ENCODE measurements at regions not wholly inside any gene's neighbourhood (a gene's known extent, or its start where the extent isn't known, plus 50 kb on each side); places are given as distances from the start of the nearest gene placed in this dataset.
A peak's percentile ranks its signal among the peaks of the same experiment; 100 is the strongest.

DNA sequence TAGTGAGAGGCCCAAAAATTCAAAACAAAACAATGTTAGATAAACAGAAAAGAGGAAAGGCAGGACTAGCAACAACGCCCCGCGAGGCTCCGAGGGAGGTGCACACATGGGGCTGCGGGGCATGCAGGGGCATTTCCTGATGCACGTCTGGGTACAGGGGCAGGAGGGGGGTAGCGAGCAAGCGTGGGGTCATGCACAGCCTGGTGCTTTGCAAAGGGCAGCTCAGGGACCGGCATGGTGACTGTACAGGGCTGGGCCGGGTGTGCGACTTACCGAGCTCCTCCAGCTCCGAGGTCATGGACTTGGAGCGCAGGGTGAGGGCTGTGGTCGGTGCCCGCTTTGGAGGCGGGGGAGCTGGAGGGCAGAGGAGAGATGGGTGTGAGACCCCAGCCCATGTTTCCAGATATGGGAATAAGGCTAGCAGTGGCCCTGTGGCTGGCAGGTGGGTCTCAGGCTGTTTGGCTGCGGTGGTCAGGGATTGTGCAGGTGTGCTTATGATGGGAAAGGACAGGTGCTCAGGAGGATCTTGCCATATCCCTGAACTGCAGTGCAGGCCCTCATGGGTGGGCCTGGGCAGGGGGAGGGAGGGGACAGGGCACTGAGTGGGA, 103.7 kb downstream of the CTTN start:
- Histone ChIP-seq H3K9ac (ENCODE audit: insufficient read depth, low read depth, low read length) (no peak overlapping the region), H3K27ac (ENCODE audit: extremely low read length, insufficient read depth, low read length) (no peak overlapping the region), H3K4me2 (ENCODE audit: low read depth, low read length) (no peak overlapping the region), H3K9me3 (ENCODE audit: low read length) (no peaks in the 10 kb centered on the region), H2AFZ (ENCODE audit: low read length) (no peak overlapping the region), H3K27me3 (ENCODE audit: control insufficient read depth in 1 of 2, insufficient read depth in 2 of 2, low read length in 2 of 2) (no peaks in the 10 kb centered on the region), H3K36me3 (replicated peaks in 1 of 2; ENCODE audit: control insufficient read depth in 1 of 2, insufficient read depth in 2 of 2, low read length in 2 of 2) (peaks cover 6 to 35% of the 10 kb centered on the region in 2 experiments; a peak in 4 of 5 replicates), H3K4me1 (ENCODE audit: insufficient read depth, low read length) (no peaks in the 10 kb centered on the region), H3K4me3 (replicated peaks in 1 of 3; ENCODE audit: insufficient read depth in 1 of 3, low read depth in 2 of 3, low read length in 3 of 3) (no peak overlapping the region), H3K79me2 (ENCODE audit: insufficient read depth, low read length) (no peaks in the 10 kb centered on the region), H4K20me1 (ENCODE audit: insufficient read depth, low read length) (no peaks in the 10 kb centered on the region)
- ChIA-PET POLR2A (no interaction called here), CTCF (ENCODE audit: low intra/inter-chr PET ratio, low total read pairs) (no interaction called here)
- WGBS (ENCODE audit: low lambda C conversion rate): 97% methylated on average over 18 of the region's 18 CpGs
- FAIRE-seq: no peak
- no TSS peak for BruUV-seq (replicated peaks)
- DNase-seq (ENCODE audit: low spot score): no peak
- TF ChIP-seq POGZ (CRISPR knock-in tag; IDR thresholded peaks at IDR 0.05): no peak
- TF ChIP-seq AGO2 (optimal IDR thresholded peaks at IDR 0.05; ENCODE audit: low read depth, low read length): peak; percentile 28
- no peak for TF ChIP-seq ZNF44 (CRISPR knock-in tag; IDR thresholded peaks at IDR 0.05)
- TF ChIP-seq MED13 (CRISPR knock-in tag; IDR thresholded peaks at IDR 0.05): no peak
- TF ChIP-seq SOX5 (CRISPR knock-in tag; IDR thresholded peaks at IDR 0.05; ENCODE audit: borderline replicate concordance): no peak
- in situ Hi-C loops (cut with HindIII; ENCODE audit: extremely low pct_ligation_motif_present, low pct_unique_long_range_greater_than_20kb) (no loop called here), intact Hi-C loops (cut with micrococcal nuclease; ENCODE audit: unreplicated experiment) (no loop called here)
- ATAC-seq: no peak

DNA sequence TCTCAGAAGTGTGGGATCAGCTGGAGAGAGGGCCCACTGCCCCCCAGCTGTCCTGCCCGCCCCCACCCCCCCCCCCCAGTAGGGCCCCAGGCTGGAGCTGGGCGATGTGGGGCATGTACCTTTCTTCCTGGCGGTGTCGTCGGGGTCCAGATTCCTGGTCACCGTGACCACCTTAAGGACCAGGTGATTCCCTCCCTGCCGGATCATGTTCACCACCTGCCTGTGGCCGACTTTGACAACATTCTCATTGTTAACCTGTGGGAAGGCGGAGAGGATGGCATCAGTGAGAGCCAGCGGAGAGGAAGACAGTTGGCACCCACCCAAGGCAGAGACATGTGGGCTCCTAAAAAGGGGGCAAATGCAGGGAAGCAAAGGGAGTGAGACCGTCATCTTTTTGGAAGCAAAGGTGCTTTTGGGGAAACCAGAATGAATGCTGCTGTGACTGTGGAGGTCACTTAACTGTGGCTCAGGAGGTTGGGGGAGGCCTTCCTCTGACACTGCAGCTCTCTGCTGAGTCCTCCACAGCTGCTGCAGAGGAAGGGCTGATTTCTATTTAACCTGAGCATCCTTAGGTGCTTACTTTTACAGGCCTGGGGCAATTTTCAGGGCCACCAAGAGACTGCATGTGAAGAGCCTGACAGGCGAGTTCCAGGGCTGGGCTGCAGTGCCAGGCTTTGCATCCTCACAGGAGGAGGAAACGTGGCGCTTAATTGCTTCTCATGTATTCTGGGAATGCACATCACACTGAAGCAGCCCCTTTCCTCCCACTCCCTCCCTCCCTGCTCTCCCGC, 104.5 kb downstream of the CTTN start:
- H2AFZ ChIP-seq (ENCODE audit: low read length): no peak overlapping the region
- no peak for FAIRE-seq
- no peak for DNase-seq (ENCODE audit: low spot score)
- 0 out of 2 replicates have a peak, but pooled peaks cover 2% of the 10 kb centered on the region for H4K20me1 ChIP-seq (ENCODE audit: insufficient read depth, low read length)
- 94% methylated on average over 14 of the region's 15 CpGs for WGBS (ENCODE audit: low lambda C conversion rate)
- ATAC-seq: no peak
- no TSS peak for BruUV-seq (replicated peaks)
- no peak overlapping the region for H3K9ac ChIP-seq (ENCODE audit: insufficient read depth, low read depth, low read length)
- ChIA-PET POLR2A (no interaction called here), CTCF (ENCODE audit: low intra/inter-chr PET ratio, low total read pairs) (no interaction called here)
- H3K79me2 ChIP-seq (ENCODE audit: insufficient read depth, low read length): no peaks in the 10 kb centered on the region
- no peak overlapping the region for H3K4me3 ChIP-seq (replicated peaks in 1 of 3; ENCODE audit: insufficient read depth in 1 of 3, low read depth in 2 of 3, low read length in 3 of 3)
- H3K36me3 ChIP-seq (replicated peaks in 1 of 2; ENCODE audit: control insufficient read depth in 1 of 2, insufficient read depth in 2 of 2, low read length in 2 of 2): peaks cover 6 to 30% of the 10 kb centered on the region in 2 experiments; a peak in 4 of 5 replicates
- in situ Hi-C loops (cut with HindIII; ENCODE audit: extremely low pct_ligation_motif_present, low pct_unique_long_range_greater_than_20kb): no loop called here
- intact Hi-C loops (cut with micrococcal nuclease; ENCODE audit: unreplicated experiment): no loop called here
- no peak overlapping the region for H3K27ac ChIP-seq (ENCODE audit: extremely low read length, insufficient read depth, low read length)
- H3K4me2 ChIP-seq (ENCODE audit: low read depth, low read length): no peak overlapping the region
- H3K4me1 ChIP-seq (ENCODE audit: insufficient read depth, low read length): no peaks in the 10 kb centered on the region
- H3K27me3 ChIP-seq (ENCODE audit: control insufficient read depth in 1 of 2, insufficient read depth in 2 of 2, low read length in 2 of 2): no peaks in the 10 kb centered on the region
- H3K9me3 ChIP-seq (ENCODE audit: low read length): no peaks in the 10 kb centered on the region
- no peak for TF ChIP-seq SIN3B (IDR thresholded peaks at IDR 0.05; ENCODE audit: low read length)
- TF ChIP-seq ZNF468 (CRISPR knock-in tag; IDR thresholded peaks at IDR 0.05): no peak
- no peak for TF ChIP-seq SRSF1 (optimal IDR thresholded peaks at IDR 0.05; ENCODE audit: low read depth, low read length)
- TF ChIP-seq ZNF577 (CRISPR knock-in tag; IDR thresholded peaks at IDR 0.05; ENCODE audit: borderline replicate concordance, low read depth): no peak
- no peak for TF ChIP-seq ZNF841 (CRISPR knock-in tag; IDR thresholded peaks at IDR 0.05; ENCODE audit: borderline replicate concordance)
- TF ChIP-seq SMYD3 (CRISPR knock-in tag; IDR thresholded peaks at IDR 0.05): no peak
- TF ChIP-seq, protein P1, sequence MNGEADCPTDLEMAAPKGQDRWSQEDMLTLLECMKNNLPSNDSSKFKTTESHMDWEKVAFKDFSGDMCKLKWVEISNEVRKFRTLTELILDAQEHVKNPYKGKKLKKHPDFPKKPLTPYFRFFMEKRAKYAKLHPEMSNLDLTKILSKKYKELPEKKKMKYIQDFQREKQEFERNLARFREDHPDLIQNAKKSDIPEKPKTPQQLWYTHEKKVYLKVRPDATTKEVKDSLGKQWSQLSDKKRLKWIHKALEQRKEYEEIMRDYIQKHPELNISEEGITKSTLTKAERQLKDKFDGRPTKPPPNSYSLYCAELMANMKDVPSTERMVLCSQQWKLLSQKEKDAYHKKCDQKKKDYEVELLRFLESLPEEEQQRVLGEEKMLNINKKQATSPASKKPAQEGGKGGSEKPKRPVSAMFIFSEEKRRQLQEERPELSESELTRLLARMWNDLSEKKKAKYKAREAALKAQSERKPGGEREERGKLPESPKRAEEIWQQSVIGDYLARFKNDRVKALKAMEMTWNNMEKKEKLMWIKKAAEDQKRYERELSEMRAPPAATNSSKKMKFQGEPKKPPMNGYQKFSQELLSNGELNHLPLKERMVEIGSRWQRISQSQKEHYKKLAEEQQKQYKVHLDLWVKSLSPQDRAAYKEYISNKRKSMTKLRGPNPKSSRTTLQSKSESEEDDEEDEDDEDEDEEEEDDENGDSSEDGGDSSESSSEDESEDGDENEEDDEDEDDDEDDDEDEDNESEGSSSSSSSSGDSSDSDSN (CRISPR knock-in tag; IDR thresholded peaks at IDR 0.05): no peak
- no peak for TF ChIP-seq KLF12 (CRISPR knock-in tag; IDR thresholded peaks at IDR 0.05; ENCODE audit: borderline replicate concordance)
